ENCODE measurements at regions not wholly inside any gene's neighbourhood (a gene's known extent, or its start where the extent isn't known, plus 50 kb on each side); places are given as distances from the start of the nearest gene placed in this dataset.

- DNase-seq, result no peak
These were observed 120.0 kb upstream of the MDM1 start for GRCh38 chr12:68452078-68452715.

DNA sequence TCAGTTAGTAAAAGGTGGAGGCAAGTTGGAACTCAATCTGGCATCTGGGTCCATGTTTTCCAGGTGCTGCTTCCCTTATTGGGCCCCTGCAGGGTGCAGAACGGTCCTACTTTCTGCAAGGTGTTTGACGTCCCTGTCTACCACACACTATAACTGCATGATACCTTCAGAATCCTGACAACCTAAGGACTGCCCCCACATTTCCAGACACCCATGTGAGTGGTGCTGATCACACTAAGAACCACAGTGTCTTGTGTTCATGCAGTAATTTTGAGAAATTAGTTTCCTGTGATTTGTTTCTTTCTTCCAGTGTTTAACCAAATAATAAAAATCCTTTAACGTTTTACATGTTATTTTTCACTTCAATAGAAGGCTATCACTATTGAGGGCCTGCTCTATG is 121.1 kb upstream of the MDM1 start:
- no peak for DNase-seq

- no peak for DNase-seq
These were observed 121.7 kb upstream of the MDM1 start for GRCh38 chr12:68453876-68454275.

GRCh38 chr12:68454892-68455291 is 122.7 kb upstream of the MDM1 start:
- no peak for DNase-seq

DNA sequence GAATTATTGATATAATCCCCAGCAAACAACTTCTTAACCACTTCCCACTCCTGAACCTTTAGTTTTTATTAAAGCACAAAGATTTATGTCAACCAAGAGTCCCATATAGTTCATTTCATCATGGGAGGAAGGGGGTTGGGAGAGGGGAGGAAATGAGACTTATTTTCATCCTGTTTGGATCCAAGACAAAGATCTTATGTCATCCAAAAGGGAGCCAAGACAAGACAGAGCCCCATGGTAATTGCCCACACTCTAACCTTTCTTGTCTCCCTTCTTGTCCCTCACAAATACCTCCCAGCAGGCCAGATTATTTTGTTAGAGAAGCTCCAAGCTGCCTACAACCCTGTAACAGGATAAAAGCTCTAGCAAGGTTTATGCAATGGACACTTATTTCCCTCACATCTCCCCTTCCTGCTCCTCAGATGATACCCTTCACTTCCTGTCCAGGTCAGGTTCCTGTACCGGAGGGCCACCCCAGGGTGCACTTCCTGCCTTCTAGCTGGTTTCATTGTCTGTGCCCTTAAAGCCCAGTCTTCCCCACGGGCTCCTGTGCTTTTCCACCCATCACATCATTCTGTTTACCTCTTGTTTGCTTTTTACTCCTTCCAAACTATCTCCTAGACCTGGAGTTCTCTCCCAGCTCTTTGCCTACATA is 123.7 kb upstream of the MDM1 start:
- DNase-seq, result no peak

DNA sequence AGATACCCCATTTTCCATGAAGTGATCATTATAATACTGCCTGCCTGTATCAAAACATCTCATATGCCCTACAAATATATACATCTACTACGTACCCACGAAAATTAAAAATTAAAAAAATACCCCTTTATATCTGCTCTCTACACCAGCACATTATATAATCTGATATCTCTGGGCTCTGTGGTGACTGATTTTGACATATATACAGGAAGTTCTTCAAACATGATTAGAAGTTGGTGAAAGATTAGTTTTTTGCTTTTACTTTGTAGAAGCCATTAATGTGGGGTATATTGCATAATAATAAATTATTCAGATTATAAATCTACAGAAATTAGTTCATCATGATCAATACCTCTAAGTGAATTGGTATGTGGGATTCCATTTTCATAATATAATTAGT is 126.7 kb upstream of the MDM1 start:
- DNase-seq, result no peak

- DNase-seq, result no peak
These were observed 128.1 kb upstream of the MDM1 start for GRCh38 chr12:68460236-68460635.

DNA sequence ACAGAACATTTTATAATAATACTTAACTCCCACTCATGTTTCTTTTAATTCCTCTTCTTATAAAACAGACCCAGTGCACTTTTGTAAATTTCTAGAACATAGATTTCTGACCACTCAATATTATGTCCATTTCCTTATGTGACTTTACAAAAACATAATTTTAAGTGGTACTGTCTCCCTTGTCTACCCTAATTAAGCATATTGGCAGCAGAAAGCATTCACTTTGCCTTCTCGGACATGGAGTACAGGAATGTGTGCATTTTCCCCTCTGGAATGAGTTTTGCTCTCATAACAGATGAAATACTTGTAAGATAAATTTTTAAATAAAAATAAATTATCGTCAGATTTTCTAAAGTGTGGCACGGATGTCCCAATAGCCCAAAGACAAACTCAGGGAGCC is 129.5 kb upstream of the MDM1 start:
- no peak for DNase-seq

GRCh38 chr12:68462803-68463202 is 130.6 kb upstream of the MDM1 start:
- DNase-seq, result no peak

DNA sequence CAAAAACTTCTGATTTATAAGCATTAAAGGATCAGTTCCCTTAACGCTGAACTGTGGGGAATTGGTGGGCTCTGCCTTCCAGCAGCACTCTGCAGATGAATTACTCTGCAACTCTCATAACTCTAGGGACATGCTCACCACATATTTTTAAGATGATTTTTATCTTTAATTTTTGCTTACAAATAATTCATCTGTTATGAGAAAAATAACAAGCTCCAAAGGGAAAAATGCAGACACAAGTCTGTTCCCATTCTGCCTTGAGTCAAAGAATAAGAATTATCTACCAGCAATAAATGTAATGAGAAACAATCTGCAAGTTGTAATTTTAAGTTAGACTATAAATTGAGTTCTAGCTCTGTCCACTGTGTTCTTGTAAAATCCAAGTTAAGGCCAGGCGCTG is 133.1 kb upstream of the MDM1 start:
- DNase-seq, result no peak

GRCh38 chr12:68467514-68467913 is 135.4 kb upstream of the MDM1 start:
- DNase-seq, result no peak

DNA sequence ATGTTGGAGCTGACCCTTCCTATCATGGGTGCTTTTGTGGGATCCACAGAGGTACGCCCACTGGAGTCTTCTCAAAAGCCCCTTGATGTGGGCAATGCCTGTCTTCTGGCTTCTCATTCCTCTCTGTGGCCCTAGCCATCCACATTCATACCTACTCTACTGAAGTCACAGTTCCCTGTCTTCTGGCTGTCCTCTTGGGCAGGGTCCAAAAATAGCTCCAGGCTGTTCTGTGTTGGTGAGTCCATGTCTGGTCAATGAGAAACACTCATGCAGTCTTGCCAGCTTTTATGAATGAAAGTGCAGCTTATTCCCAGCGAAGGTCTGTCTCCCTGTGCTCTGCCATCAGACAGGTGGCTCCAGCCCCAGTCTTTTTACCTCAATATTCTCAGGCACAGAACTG is 135.9 kb upstream of the MDM1 start:
- no peak for DNase-seq

- DNase-seq, result no peak
These were observed 137.0 kb upstream of the MDM1 start for GRCh38 chr12:68469113-68469512.

GRCh38 chr12:68470664-68471328 is 138.6 kb upstream of the MDM1 start:
- no peak for DNase-seq

DNA sequence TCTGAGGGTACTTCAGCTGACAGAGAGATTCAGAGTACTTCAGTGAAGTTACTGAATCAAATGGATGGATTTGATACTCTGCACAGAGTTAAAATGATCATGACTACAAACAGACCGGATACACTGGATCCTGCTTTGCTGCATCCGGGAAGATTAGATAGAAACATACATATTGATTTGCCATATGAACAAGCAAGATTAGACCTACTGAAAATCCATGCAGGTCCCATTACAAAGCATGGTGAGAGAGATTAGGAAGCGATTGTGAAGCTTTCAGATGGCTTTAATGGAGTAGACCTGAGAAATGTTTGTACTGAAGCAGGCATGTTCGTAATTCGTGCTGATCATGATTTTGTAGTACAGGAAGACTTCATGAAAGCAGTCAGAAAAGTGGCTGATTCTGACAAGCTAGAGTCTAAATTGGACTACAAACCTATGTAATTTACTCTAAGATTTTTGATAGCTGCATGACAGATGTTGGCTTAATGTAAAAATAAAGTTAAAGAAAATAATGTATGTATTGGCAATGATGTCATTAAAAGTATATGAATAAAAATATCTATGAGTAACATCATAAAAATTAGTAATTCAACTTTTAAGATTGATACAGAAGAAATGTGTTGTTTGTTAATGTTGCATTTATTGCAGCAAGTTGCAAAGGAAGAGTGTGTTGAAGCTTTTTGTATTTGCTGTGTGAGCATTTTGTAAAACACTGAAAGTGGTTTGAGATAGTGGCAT is 136.1 kb upstream of the RAP1B start:
- DNase-seq, result no peak

DNA sequence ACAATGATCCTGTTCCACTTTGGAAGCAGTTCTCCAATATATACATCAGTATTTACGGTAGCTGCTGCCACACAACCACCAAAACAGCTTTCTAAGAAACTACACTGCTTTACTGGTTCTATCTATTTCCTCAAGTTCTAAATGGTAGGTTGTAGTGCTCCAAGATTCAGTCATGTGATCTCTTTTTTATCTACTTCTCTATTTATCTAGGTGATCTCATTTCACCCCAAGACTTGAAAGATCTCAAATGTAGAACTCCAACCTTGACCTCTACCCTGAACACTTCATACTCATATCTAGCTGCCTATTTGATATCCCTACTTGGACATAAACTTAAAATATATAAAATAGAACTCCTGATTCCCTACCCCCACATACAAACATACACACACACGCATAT is 133.9 kb upstream of the RAP1B start:
- no peak for DNase-seq

GRCh38 chr12:68477261-68477772 is 133.4 kb upstream of the RAP1B start:
- no peak for DNase-seq

GRCh38 chr12:68477906-68478305 is 132.8 kb upstream of the RAP1B start:
- no peak for DNase-seq

GRCh38 chr12:68478516-68479260 is 132.0 kb upstream of the RAP1B start:
- DNase-seq, result no peak

- no peak for DNase-seq
These were observed 131.3 kb upstream of the RAP1B start for GRCh38 chr12:68479261-68479895.

DNA sequence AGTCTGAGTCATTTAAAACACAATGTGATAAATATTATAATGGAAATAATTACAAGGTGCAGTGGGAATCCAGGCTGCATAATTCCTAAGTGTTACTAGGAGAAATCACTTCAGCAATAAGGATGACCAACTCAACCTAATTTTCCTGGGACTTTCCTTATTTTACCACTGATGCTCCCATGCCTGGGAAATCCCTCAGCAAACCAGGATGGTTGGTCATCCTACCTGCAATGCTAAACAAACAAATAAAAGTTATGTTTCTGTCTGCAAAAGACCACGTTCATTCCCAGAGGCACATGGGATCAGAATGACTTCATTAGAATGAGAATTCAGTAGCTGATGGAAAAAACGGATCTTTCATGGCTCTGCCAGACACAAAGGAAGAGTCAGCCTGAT is 130.8 kb upstream of the RAP1B start:
- DNase-seq, result no peak

- DNase-seq, result no peak
These were observed 130.2 kb upstream of the RAP1B start for GRCh38 chr12:68480526-68480925.

All from CD4-positive, alpha-beta T cell treated with Interleukin-4 for 4 hours (primary cell).